HG03159 (cell line): ENCODE measurements at regions not wholly inside any gene's neighbourhood (a gene's known extent, or its start where the extent isn't known, plus 50 kb on each side); places are given as distances from the start of the nearest gene placed in this dataset.

Experiments
- ATAC-seq: cut with Tn5 transposase; IDR thresholded peaks from one replicate; pipeline ENCODE4 v1.9.1; 2021; ENCODE audit warnings: mild to moderate bottlenecking, moderate library complexity; ENCODE audit not compliant: unreplicated experiment

DNA sequence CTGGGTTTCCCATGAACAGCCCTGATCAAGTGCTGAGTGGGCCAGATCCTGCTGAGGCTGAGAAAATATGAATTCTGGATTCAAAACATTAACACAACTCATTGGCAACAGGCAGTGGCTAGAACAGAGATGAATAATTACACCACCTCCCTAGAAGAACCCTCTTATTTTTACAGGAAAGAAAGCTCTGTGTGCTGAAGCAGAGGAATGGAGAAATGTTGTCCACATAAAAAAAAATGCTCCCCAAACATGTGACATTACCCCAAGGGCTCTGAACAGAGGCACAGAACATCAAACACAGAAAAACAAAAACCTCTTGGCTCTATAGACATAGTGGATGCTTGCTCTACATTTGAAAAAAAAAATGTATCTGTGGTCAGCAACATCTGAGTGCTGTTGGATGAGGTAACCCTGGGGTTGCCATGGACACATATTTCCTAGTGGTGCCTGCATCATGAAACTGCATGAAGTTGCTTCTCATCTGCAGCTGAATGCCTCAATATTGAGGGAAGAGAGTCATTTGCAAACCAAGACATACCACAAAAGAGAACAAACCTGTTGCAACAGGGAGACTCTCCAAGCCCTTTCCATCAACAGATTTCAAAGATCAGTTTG is 98.8 kb downstream of the SNX19 start:
- no peak for ATAC-seq

DNA sequence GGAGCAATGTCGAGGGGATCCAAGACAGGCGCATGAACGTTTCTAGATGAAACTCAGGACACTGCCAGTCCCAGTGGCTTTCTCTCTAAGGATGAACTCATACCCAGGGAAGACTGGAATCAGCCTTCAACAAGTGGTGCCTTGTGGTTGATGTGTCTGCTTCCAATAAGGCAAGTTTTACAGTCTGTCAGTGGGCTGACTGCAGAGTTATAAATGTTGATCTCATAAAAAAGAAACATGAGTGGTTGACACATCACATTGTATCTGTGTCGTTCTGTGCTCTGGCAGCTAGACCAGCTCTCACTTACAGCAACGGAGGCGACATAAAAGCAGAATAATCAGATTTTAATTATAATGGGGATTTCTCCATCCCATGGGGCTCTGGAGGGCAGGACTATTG is 96.7 kb downstream of the SNX19 start:
- ATAC-seq = no peak
